GM21526 (cell line): ENCODE measurements at regions not wholly inside any gene's neighbourhood (a gene's known extent, or its start where the extent isn't known, plus 50 kb on each side); places are given as distances from the start of the nearest gene placed in this dataset.

ENCODE experiments used
- ATAC-seq: cut with Tn5 transposase; IDR thresholded peaks from one replicate; pipeline ENCODE4 v1.9.1; 2021; ENCODE audit warnings: moderate library complexity; ENCODE audit not compliant: unreplicated experiment, low FRiP score

- no peak for ATAC-seq
Measured at GRCh38 chr7:54701982-54702381, 57.0 kb downstream of the SEC61G start.

GRCh38 chr7:54699715-54700114 lies 59.3 kb downstream of the SEC61G start:
- ATAC-seq, result no peak

GRCh38 chr7:54697659-54698186 lies 61.3 kb downstream of the SEC61G start:
- no peak for ATAC-seq

GRCh38 chr7:54690892-54691291 lies 68.1 kb downstream of the SEC61G start:
- ATAC-seq, result no peak

GRCh38 chr7:54690050-54690443 lies 69.0 kb downstream of the SEC61G start:
- ATAC-seq, result no peak

- no peak for ATAC-seq
Measured at GRCh38 chr7:54689394-54690049, 69.5 kb downstream of the SEC61G start.

- ATAC-seq, result no peak
Measured at GRCh38 chr7:54687462-54688212, 71.4 kb downstream of the SEC61G start.

GRCh38 chr7:54680377-54681005 lies 78.5 kb downstream of the SEC61G start:
- no peak for ATAC-seq

GRCh38 chr7:54679490-54679817 lies 79.6 kb downstream of the SEC61G start:
- ATAC-seq, result no peak

- no peak for ATAC-seq
Measured at GRCh38 chr7:54678763-54679489, 80.1 kb downstream of the SEC61G start.

- no peak for ATAC-seq
Measured at GRCh38 chr7:54674891-54675290, 84.1 kb downstream of the SEC61G start.

- ATAC-seq, result no peak
Measured at GRCh38 chr7:54672519-54672918, 86.5 kb downstream of the SEC61G start.

- peak; percentile 65 for ATAC-seq
Measured at GRCh38 chr7:54664235-54665228, 94.5 kb downstream of the SEC61G start.

- ATAC-seq, result no peak
Measured at GRCh38 chr7:54663603-54664234, 95.3 kb downstream of the SEC61G start.

GRCh38 chr7:54663186-54663585 lies 95.8 kb downstream of the SEC61G start:
- no peak for ATAC-seq

- no peak for ATAC-seq
Measured at GRCh38 chr7:54662701-54663100, 96.3 kb downstream of the SEC61G start.

- no peak for ATAC-seq
Measured at GRCh38 chr7:54653905-54654304, 105.1 kb downstream of the SEC61G start.

- no peak for ATAC-seq
Measured at GRCh38 chr7:54643064-54643463, 100.9 kb downstream of the VSTM2A start.

GRCh38 chr7:54637712-54638396 lies 95.7 kb downstream of the VSTM2A start:
- no peak for ATAC-seq
